HFF-Myc (cell line): ENCODE measurements at regions not wholly inside any gene's neighbourhood (a gene's known extent, or its start where the extent isn't known, plus 50 kb on each side); places are given as distances from the start of the nearest gene placed in this dataset.

ENCODE experiments used
- DNase-seq: peaks from one replicate; pipeline ENCODE4 v3.0.0-alpha.2; 2011; ENCODE audit warnings: low read depth; ENCODE audit errors: extremely low read depth
- H3K4me3 ChIP-seq: replicated peaks from 2 replicates; pipeline ENCODE4 v1.5.1; 2011; ENCODE audit warnings: low read depth, mild to moderate bottlenecking, control low read depth, low read length
- TF ChIP-seq, protein P1 (sequence below): IDR thresholded peaks from 2 replicates; pipeline ENCODE4 v1.5.1; 2012; ENCODE audit warnings: mild to moderate bottlenecking, low read depth, low read length, control low read depth; ENCODE audit errors: missing control alignments

DNA sequence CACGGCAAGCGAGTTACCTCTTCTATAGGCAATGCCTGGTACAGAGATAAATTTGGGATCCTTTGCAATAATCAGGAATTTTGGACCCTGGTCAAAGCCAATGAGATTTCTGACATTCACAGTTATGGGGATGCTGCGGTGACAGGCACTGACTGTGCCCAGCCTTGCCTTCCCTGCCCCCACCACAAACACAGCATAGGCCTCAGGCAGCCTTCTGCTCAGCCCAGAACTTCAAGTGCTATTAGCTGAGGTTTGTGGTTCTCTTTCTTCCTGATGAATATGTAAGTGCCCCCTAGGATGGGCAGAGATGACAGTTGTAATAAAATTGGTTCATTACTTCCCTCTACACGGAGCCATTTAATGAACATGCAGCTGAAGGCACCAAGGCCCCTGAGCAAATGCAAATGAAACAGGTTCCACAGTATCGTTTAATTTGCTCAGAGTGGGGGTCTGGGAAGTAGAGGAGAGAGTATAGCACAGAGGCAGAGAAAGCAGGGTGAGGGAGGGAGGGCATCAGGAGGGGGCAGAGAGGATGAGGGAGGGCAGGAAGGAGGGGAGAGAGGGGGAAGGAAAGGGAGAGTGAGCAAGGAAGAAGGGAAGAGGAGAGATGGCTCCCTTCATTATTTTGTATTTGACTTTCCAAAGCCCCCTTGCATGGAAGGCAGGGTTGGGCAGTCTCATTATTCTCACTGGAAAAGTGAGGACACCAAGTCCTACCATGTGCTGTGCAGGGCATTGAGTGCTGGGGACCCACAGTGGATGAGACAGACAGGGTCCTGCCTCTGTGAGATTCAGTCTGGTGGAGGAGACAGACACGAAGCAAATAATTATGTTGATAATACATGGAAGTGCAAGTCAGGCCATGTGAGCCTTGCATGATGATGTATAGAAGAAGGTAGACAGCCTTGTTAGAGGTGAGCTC is 513.0 kb downstream of the PTPRU start:
- no peak for DNase-seq
- TF ChIP-seq, protein P1, sequence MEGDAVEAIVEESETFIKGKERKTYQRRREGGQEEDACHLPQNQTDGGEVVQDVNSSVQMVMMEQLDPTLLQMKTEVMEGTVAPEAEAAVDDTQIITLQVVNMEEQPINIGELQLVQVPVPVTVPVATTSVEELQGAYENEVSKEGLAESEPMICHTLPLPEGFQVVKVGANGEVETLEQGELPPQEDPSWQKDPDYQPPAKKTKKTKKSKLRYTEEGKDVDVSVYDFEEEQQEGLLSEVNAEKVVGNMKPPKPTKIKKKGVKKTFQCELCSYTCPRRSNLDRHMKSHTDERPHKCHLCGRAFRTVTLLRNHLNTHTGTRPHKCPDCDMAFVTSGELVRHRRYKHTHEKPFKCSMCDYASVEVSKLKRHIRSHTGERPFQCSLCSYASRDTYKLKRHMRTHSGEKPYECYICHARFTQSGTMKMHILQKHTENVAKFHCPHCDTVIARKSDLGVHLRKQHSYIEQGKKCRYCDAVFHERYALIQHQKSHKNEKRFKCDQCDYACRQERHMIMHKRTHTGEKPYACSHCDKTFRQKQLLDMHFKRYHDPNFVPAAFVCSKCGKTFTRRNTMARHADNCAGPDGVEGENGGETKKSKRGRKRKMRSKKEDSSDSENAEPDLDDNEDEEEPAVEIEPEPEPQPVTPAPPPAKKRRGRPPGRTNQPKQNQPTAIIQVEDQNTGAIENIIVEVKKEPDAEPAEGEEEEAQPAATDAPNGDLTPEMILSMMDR = no peak
- no peak overlapping the region for H3K4me3 ChIP-seq

DNA sequence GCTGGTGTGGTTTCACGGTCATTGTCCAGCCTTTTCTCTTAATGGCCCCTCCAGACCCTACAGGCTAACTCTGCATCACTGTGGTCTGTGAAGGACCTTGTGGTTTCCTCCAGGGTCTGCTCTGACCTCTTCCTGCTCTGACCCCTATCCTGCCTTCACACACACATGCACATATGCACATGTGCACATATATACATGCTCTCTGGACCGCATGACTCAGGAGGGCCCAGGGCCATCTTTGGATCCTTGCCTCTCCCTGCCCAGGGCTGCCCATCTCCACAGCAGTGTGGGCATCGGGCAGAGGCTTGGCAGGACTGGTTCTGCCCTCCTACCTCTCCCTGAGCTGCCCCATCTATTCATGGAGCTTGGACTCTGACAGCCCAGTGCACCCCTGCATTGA is 510.9 kb downstream of the PTPRU start:
- no peak for DNase-seq
- no peak overlapping the region for H3K4me3 ChIP-seq
- TF ChIP-seq, protein P1 = no peak

DNA sequence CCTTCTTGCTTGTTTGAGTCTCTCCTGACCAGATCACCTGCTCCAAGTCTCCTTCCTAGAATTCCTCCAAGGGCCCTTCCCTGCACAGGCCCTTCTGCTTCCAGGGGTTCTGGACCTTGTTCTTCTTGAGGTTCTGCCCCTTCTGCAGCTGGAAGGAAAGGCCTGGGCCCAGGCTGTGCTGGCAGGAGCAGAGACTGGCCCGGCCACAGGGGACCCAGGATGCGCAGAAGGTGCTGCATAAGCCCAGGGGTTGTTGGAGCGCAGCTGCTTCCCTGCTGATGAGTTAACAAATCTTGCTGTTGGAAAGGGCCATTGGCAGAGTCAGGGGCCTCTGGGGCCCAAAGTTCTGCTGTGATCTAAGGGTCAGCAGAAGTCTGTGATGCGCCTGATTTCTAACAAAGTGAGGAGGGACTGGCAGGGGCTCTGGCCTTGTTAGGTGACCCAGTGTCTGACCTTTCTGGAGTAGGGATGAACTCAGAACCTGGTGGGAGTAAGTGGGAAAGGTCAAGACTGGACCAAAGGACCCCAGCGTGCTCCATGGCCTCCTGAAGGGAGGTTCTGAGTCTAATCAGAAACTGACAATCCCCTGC is 509.8 kb downstream of the PTPRU start:
- H3K4me3 ChIP-seq = no peak overlapping the region
- DNase-seq = no peak
- TF ChIP-seq, protein P1 = no peak

DNA sequence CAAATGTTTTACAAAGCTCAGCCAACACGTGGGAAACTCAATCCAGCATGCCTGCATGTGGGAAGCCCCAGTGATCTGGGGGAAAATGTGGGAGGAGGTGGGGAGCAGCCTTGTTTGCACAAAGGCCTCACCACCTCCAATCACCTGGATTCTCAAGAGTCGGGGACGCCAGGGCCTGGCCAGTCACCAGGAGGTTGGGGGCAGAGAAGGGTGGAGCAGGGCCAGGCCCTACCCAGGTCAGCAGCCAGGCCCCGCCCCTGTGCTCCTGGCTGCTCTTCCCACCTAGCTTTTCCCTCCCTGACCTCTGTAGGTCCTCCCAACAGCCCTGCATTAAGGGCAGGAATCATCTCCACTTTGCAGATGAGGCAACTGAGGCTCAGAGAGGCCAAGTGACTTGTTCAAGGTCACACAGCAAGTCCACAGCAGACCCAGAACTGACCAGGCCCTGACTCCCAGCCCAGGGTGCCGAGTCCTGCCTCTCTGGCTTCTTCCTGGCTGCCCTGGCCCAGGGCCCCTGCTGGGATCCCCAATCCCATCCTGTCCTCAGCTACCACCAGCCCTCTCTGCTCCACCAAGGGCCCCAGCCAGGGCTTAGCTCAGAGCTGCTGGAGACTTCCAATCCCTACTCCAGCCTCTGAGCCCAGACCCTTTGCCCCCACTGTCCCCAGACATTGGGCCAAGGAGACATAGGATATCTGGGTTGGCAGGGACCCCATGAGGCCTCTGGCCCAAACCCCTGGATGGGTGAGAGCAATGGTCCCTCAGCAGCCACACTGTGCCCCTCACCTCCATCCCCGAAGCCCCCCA is 508.6 kb downstream of the PTPRU start:
- no peak overlapping the region for H3K4me3 ChIP-seq
- TF ChIP-seq, protein P1 = no peak
- no peak for DNase-seq

DNA sequence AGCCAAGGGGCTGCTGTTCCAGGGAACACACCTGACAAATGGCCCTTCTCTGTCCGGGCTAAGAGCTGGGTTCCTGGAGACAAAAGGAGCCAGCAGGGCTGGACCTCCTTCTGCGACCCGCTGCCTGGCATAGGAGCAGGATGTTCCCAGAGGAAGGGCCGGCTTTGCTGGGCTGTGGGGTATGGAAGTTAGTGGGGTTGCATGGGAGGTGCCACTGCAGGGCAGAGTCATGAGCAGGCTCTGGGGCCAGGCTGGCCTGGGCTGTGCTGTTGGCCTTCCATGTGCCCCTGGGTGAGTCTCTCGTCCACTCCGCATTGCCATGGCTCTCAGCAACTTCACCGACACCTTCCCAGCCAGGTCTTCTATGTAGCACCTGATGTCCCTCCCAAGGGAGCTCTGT is 507.6 kb downstream of the PTPRU start:
- TF ChIP-seq, protein P1 = no peak
- no peak for DNase-seq
- H3K4me3 ChIP-seq = no peak overlapping the region

DNA sequence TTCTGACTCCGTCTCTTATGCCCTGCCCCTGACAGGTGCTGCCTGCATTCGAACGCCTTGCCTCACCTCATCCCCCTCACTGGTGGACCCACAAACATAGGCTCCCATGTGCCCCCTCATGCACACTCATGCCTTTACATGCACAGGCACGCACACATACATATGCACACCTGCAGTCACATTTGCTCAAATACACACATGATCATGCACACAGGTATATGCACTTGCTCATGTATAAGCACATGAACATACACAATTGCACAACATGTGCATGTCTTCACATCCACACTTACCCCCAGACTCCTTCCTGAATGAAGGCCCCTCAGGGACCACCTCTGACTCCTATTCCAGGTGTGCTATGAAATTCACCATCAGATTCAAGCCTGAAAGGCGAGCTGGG is 506.9 kb downstream of the PTPRU start:
- no peak for DNase-seq
- TF ChIP-seq, protein P1 = no peak
- H3K4me3 ChIP-seq = no peak overlapping the region
